ENCODE measurements at regions not wholly inside any gene's neighbourhood (a gene's known extent, or its start where the extent isn't known, plus 50 kb on each side); places are given as distances from the start of the nearest gene placed in this dataset.
"Not testable (repeated sequence)": the region's sequence is repeated elsewhere in the genome, so short reads cannot be mapped to it uniquely, and the experiment has no call there.

DNA sequence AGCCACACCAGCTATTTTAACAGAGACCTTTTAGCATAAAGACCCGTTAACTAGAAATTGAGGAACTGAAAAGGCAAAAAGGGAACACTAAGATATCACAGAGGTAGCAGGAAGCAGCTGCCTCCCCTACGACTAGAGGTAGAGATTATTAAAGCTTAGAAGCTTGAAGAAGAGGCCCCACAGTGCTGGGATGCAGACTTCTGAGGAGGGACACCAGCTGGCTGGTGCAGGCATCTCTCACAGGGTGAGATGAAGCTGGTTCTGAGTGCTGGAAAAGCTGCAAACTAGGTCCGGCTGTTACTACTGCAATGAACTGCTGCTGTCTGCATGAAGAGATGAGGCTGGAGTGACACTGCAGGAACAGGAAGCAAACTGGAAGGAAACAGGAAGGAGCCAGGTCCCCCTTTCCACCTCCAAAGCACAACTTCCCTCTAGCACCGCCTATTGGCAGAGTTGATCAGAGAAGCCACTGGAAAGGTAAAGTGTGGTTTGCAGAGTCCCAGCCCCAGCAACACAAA lies 61.2 kb upstream of the MRPS9 start:
- DNase-seq (ENCODE audit: low spot score) = no peak

DNA sequence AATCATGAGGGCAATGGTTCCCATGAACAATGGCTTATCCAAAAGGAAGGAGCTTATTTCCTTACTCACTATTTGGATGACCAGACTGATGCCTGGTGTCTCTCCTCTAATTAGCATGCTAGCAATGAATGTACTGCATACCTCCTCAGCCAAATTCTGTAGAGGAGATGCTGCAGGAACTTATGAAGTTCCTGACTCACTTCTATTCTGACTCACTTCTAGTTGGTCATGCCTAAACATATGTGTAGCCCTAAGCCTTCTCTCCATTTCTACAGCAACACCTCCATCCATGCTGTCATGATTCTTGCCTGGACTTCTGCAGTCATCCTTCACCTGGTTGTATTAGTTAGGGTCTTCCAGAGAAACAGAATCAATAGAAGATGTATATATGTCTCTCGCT lies 59.9 kb upstream of the MRPS9 start:
- no peak for DNase-seq (ENCODE audit: low spot score)

DNA sequence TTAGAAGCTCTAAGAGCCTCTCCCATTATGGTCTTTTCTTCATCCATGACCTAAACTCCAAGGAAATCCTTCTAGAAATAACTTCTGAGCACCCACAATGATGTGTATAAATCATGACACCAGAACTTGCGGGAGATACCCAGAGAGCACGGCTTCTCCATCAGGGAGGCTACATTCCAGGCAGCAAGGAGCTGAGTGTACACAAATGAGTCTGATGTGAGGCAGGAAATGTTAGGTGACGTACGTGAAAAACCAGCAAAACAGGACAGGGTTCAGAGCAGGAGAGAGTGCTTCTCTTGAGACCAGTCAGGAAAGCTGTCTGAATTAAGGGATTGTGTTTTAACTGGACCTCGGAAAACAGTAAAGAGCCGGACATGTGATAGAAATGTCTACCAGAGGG lies 58.1 kb upstream of the MRPS9 start:
- not testable (repeated sequence) for DNase-seq (ENCODE audit: low spot score)

DNA sequence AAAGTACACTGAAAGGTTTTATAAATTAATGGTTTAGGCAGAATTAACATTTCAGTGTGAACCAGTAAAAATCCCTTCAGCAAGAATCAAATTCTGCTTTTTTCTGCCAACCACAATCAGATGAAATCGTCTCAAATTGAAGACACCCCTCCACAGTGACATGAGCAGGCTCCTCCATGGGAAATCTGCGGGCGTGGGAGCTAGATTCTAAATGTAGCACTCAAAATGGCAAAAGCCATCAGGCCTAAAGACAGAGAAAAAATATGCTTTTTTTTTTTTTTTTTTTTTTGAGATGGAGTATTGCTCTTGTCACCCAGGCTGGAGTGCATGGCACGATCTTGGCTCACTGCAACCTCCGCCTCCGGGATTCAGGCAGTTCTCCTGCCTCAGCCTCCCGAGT lies 55.8 kb upstream of the MRPS9 start:
- DNase-seq (ENCODE audit: low spot score) = no peak

All from HuH-7.5 (cell line).